Lung (tissue), 11 donors: ENCODE measurements at regions not wholly inside any gene's neighbourhood (a gene's known extent, or its start where the extent isn't known, plus 50 kb on each side); places are given as distances from the start of the nearest gene placed in this dataset.

Experiments used
- ATAC-seq: fragments of 200-7000 bp; cut with Tn5 transposase; one replicate; pipeline ENCODE4 v1.9.1; 2020; ENCODE audit warnings: moderate number of reproducible peaks; ENCODE audit not compliant: insufficient read depth, low FRiP score
- DNase-seq, 3 donors: peaks; one replicate each; pipeline ENCODE4 v3.0.0-alpha.2; 2013 to 2017
- H3K27ac ChIP-seq, 2 donors: one replicate each; pipeline ENCODE4 v1.5.1; 2013; ENCODE audit warnings: mild to moderate bottlenecking in 2 of 2, moderate library complexity in 2 of 2, control low read depth in 1 of 2, inconsistent platforms in 1 of 2, low read depth in 1 of 2, low read length in 1 of 2
- H3K27me3 ChIP-seq, 3 donors: one replicate each; pipeline ENCODE4 v1.5.1; 2013; ENCODE audit warnings: low read length in 2 of 3; ENCODE audit not compliant: control insufficient read depth in 3 of 3, insufficient read depth in 3 of 3
- H3K36me3 ChIP-seq, 4 donors: one replicate each; pipeline ENCODE4 v1.5.1; 2013; ENCODE audit warnings: low read length in 4 of 4, mild to moderate bottlenecking in 1 of 4, moderate library complexity in 1 of 4; ENCODE audit not compliant: control insufficient read depth in 4 of 4, insufficient read depth in 4 of 4
- H3K4me1 ChIP-seq, 5 donors: one replicate each; pipeline ENCODE4 v1.5.1; 2013; ENCODE audit warnings: low read length in 5 of 5, mild to moderate bottlenecking in 2 of 5, moderate library complexity in 1 of 5; ENCODE audit not compliant: control insufficient read depth in 5 of 5, insufficient read depth in 5 of 5
- H3K4me3 ChIP-seq: one replicate; pipeline ENCODE4 v1.5.1; 2013; ENCODE audit warnings: mild to moderate bottlenecking, control low read depth, moderate library complexity
- H3K9ac ChIP-seq, 2 donors: one replicate each; pipeline ENCODE4 v1.5.1; 2013; ENCODE audit warnings: low read length in 2 of 2, control low read depth in 1 of 2; ENCODE audit not compliant: insufficient read depth in 1 of 2
- H3K9me3 ChIP-seq, 4 donors: one replicate each; pipeline ENCODE4 v1.5.1; 2013; ENCODE audit warnings: low read length in 3 of 4, mild to moderate bottlenecking in 1 of 4, moderate library complexity in 1 of 4; ENCODE audit not compliant: control insufficient read depth in 4 of 4, insufficient read depth in 3 of 4
- WGBS, 2 donors: extraction: QIAGEN DNeasy Blood & Tissue Kit; methylation state at CpG; one replicate each; pipeline ENCODE4 v1.1.7; 2013; 5-methylcytosine and 5-hydroxymethylcytosine counted together
- TF ChIP-seq, protein P1 (sequence below): IDR thresholded peaks from 2 replicates; pipeline ENCODE4 v1.5.1; 2012; ENCODE audit warnings: mild to moderate bottlenecking; ENCODE audit errors: control extremely low read depth, extremely low read depth
- donor health status: control.
- donor health status: control.
- donor health status: Bipolar disorder and iron deficiency.
- donor health status: healthy.
- donor health status: DM: yes; HTN: yes; CAD: no.

DNA sequence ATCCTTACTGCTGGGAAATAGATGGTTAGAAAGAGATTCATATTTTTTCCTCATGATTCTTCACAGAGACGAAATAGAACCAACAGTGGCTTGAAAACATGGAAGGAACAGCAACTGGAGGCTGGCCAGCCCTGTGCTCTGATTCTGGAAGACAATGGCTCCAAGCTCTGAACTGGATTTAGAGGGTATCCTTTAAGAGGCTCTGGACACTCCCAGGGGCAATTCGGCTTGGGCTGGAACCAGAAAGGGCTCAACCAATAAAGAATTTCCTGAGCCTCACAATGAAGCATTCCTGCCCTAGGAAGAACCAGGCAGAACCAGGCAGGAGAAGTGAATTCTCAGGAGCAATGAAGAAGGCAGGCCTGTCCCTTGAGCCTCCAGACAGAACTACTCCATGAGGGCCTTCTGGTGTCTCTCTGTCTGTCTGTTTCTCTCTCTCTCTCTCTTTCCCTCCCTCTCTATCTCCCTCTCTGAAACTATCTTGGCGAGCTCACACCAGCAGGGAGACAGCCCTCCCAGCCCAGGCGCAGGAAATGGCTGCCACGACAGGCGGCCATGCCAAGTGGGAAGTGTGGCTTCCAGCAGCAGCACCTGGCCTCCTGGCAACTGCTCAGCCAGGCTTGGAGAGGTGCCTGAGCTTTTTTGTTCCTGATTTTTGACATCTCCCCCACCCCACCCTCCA is 93.3 kb downstream of the RCN1 start:
- Histone ChIP-seq H3K4me1 (peaks cover 0 to 8% (median 2%) of the 10 kb centered on the region in 5 donors), H3K4me3 (no peak overlapping the region), H3K27ac (no peak overlapping the region), H3K9ac (no peak overlapping the region), H3K27me3 (no peaks in the 10 kb centered on the region), H3K36me3 (no peaks in the 10 kb centered on the region), H3K9me3 (peaks cover 0 to 3% (median 0%) of the 10 kb centered on the region in 4 donors)
- ATAC-seq (no peak), DNase-seq (peak; percentile 41 to 45 (median 41))
- TF ChIP-seq, protein P1, sequence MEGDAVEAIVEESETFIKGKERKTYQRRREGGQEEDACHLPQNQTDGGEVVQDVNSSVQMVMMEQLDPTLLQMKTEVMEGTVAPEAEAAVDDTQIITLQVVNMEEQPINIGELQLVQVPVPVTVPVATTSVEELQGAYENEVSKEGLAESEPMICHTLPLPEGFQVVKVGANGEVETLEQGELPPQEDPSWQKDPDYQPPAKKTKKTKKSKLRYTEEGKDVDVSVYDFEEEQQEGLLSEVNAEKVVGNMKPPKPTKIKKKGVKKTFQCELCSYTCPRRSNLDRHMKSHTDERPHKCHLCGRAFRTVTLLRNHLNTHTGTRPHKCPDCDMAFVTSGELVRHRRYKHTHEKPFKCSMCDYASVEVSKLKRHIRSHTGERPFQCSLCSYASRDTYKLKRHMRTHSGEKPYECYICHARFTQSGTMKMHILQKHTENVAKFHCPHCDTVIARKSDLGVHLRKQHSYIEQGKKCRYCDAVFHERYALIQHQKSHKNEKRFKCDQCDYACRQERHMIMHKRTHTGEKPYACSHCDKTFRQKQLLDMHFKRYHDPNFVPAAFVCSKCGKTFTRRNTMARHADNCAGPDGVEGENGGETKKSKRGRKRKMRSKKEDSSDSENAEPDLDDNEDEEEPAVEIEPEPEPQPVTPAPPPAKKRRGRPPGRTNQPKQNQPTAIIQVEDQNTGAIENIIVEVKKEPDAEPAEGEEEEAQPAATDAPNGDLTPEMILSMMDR = no peak
- WGBS, 2 donors = 46 to 53% methylated on average over 6 of the region's 6 CpGs

DNA sequence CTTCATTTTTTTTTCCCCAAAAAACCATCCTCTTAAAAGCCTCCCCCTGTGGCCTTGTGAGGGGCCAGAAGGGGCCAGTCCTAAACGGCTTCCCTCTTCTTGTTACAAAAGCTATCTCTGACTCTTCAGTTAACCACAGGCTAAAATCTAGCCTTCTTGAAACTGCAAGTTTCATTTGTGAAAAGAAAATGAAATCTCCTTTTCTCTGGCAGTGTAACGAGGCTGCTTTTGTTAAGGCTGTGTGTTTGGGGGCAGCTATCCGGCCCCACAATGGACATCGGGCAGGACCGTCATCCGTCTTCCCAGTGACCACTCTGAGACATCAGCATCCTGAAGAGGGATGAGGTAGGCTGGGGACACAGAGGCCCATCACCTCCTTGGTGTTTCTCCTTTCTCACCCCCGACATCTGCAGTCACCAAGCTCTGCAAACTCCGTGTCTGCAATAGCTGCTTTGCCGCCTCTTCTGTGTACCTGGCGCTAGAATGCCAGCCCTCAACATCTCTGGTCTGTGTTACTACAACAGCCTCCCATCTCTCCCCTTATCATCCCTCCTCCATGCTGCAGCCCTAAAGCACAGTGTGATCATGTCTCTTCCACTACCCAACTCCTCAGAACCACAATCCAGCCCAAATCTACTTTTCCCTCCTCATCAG is 94.0 kb downstream of the RCN1 start:
- Histone ChIP-seq H3K27me3 (no peaks in the 10 kb centered on the region), H3K9ac (no peak overlapping the region), H3K4me3 (no peak overlapping the region), H3K4me1 (peaks cover 0 to 8% (median 2%) of the 10 kb centered on the region in 5 donors), H3K27ac (no peak overlapping the region), H3K36me3 (no peaks in the 10 kb centered on the region), H3K9me3 (peaks cover 0 to 3% (median 0%) of the 10 kb centered on the region in 4 donors)
- ATAC-seq (no peak), DNase-seq (no peak)
- TF ChIP-seq, protein P1 = no peak
- 81 to 85% methylated on average over 10 of the region's 10 CpGs for WGBS, 2 donors

DNA sequence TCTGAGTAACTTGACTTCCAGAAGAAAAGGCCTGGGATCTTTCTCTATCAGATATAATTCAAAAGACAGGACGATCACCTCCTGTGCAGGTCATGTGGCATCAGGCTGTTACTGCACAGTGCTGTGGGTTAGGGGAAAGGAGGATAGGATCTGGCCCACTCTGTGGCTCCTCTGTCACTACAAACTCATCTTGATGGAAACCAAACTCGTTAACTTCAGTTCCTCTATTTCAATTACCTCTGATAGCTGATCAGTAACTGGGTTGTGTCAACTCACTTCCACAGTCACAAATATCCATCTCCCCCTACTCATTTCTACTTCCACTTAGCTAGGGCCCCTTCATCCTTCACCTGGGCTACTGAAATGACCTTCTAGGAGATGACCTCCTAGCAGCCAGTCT is 95.2 kb downstream of the RCN1 start:
- Histone ChIP-seq H3K27ac (no peak overlapping the region), H3K27me3 (no peaks in the 10 kb centered on the region), H3K9me3 (peaks cover 0 to 3% (median 0%) of the 10 kb centered on the region in 4 donors), H3K4me1 (peaks cover 0 to 8% (median 2%) of the 10 kb centered on the region in 5 donors), H3K4me3 (no peak overlapping the region), H3K9ac (no peak overlapping the region), H3K36me3 (no peaks in the 10 kb centered on the region)
- 78 to 94% methylated on average over 2 of the region's 2 CpGs for WGBS, 2 donors
- ATAC-seq (no peak), DNase-seq (no peak)
- TF ChIP-seq, protein P1 = no peak
